GM13976 (cell line): ENCODE measurements at regions not wholly inside any gene's neighbourhood (a gene's known extent, or its start where the extent isn't known, plus 50 kb on each side); places are given as distances from the start of the nearest gene placed in this dataset.

Experiments used
- DNase-seq: peaks from one replicate; pipeline ENCODE4 v3.0.0; 2012; ENCODE audit warnings: low spot score
- in situ Hi-C: fragments of 300-500 bp; cut with MboI; formaldehyde crosslinking; loops from one replicate; pipeline ENCODE4 v1.12.0; 2022; ENCODE audit warnings: low sequenced_read_pairs, mixed read lengths, inconsistent platforms; ENCODE audit not compliant: unreplicated experiment
- TF ChIP-seq, protein P1 (sequence below): IDR thresholded peaks from 2 replicates; pipeline ENCODE4 v1.5.1; 2012; ENCODE audit warnings: borderline replicate concordance, mild to moderate bottlenecking; ENCODE audit not compliant: insufficient read depth; ENCODE audit errors: extremely low read depth, missing control alignments, control extremely low read depth

DNA sequence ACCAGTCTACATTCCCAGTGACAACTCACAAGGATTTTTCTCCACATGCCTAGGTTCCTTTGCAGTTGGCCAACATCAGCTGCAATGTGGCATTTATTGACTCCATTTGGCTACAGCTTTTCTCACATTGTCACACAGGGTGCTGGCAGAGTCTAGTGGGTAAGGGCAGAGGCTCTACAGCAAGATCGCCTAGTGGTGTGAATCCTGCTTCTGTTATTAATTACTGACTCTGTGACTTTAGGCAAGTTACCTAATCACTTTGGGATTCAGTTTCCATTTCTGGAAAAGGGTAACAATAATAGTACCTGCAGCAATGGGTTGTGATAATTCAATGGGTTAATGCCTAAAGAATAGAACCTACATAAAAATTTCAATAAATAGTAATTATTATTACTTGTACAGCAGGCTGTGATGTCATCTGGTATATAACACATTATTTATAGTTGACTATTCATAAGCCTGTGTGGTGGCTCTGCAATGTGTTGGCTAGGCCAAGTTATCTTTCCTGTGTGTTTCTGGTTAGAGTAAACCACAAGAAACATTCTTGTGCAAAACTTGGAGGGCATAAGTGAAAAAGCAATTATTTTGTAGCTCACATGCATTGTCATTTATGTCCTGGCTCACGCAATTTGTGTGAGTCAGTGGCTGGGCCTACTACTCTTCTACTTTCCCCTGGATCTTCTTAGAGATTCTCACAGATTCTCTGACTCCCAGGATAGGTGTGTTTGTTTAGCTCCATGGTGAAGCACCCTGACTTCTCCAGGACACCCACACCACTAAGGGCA lies 59.5 kb downstream of the PTGS2 start:
- TF ChIP-seq, protein P1, sequence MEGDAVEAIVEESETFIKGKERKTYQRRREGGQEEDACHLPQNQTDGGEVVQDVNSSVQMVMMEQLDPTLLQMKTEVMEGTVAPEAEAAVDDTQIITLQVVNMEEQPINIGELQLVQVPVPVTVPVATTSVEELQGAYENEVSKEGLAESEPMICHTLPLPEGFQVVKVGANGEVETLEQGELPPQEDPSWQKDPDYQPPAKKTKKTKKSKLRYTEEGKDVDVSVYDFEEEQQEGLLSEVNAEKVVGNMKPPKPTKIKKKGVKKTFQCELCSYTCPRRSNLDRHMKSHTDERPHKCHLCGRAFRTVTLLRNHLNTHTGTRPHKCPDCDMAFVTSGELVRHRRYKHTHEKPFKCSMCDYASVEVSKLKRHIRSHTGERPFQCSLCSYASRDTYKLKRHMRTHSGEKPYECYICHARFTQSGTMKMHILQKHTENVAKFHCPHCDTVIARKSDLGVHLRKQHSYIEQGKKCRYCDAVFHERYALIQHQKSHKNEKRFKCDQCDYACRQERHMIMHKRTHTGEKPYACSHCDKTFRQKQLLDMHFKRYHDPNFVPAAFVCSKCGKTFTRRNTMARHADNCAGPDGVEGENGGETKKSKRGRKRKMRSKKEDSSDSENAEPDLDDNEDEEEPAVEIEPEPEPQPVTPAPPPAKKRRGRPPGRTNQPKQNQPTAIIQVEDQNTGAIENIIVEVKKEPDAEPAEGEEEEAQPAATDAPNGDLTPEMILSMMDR = no peak
- in situ Hi-C loops = no loop called here
- no peak for DNase-seq

GRCh38 chr1:186618401-186619170 lies 61.6 kb downstream of the PTGS2 start:
- TF ChIP-seq, protein P1 = no peak
- in situ Hi-C loops = loop anchor here (10.0 kb wide), 1 partner anchor 366 kb away; no protein-coding TSS in a partner anchor
- DNase-seq = peak; percentile 74

DNA sequence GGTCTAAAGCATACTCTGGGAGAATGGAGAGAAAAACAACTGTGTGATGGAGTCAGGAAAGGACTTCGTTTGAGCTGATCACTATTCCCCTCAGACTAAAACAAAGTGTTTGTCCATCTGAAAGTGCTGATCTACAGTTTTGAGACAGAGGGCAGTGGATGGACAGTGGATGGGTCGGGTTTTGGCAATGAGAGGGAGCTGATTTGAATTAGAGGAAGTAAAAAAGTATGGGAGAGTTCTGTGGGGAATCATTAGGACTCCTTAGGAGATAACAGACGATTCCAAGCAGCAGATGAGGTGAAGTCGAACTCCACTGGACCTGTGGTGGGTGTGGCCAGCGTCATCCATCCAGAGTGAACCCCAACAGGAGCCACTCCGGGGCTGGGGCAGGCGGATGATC lies 62.3 kb downstream of the PTGS2 start:
- DNase-seq = no peak
- in situ Hi-C loops = loop anchor here (10.0 kb wide), 1 partner anchor 367 kb away; no protein-coding TSS in a partner anchor
- TF ChIP-seq, protein P1 = no peak

DNA sequence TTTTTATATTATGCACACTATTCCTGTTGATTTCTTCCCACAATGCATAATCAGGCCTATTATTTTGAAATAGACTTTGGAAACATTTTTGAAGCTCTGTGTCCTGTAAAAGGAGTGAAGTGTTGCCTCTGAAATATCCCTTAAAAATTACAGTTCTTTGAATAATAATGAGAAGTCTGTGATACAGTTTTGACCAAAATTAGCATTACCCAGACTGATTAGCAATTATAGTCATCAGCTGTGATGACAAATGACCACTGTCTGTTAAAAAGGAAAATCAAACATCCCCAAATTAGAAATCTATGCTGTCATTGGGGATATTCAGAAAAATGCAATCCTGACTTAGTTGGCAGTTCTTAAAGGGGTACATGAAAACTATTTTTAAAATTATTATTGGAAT lies 63.7 kb downstream of the PTGS2 start:
- TF ChIP-seq, protein P1 = no peak
- DNase-seq = no peak
- in situ Hi-C loops = loop anchor here (10.0 kb wide), 1 partner anchor 368 kb away; no protein-coding TSS in a partner anchor

- TF ChIP-seq, protein P1 = no peak
- no peak for DNase-seq
- in situ Hi-C loops = loop anchor here (10.0 kb wide), 1 partner anchor 369 kb away; no protein-coding TSS in a partner anchor
Observed at GRCh38 chr1:186615332-186615731, 64.9 kb downstream of the PTGS2 start.

DNA sequence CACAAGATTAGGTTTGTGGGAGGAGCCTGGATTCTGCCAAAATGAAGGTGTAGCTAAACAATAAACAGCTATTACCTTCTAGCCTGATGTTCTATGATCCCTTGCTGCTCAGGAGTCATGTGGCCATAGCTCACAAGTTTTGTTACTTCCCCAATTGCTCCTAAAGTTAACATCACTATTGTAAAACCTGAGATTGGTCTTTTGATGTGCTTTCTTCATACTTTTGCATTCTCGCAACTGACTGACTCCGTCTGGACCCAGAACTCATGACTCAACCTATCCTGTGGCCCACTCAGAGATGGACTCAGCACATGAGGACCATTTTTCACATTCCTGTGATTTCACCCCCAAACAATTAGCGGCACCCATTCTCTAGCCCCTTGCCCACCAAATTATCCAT lies 69.1 kb downstream of the PTGS2 start:
- no peak for DNase-seq
- TF ChIP-seq, protein P1 = no peak
- in situ Hi-C loops = loop anchor here (10.0 kb wide), 1 partner anchor 374 kb away; no protein-coding TSS in a partner anchor
